ENCODE measurements at regions not wholly inside any gene's neighbourhood (a gene's known extent, or its start where the extent isn't known, plus 50 kb on each side); places are given as distances from the start of the nearest gene placed in this dataset.

- no peaks in the 10 kb centered on the region for H3K36me3 ChIP-seq
- in situ Hi-C loops (cut with MboI; ENCODE audit: low sequenced_read_pairs in 4 of 4) (no loop called here), intact Hi-C loops (cut with DNase I; ENCODE audit: low total_unique reads) (loop anchor here (5.0 kb wide), 1 partner anchor 67 kb away; no protein-coding TSS in a partner anchor)
- DNase-seq (no peak), ATAC-seq (no peak)
- H3K4me3 ChIP-seq, result no peak overlapping the region
- H3K27ac ChIP-seq, result no peak overlapping the region
- H3K9me3 ChIP-seq, result no peaks in the 10 kb centered on the region
- H3K27me3 ChIP-seq, result no peaks in the 10 kb centered on the region
- no peak for TF ChIP-seq POLR2A (IDR thresholded peaks at IDR 0.05)
- no peak for TF ChIP-seq CTCF (IDR thresholded peaks at IDR 0.05 in 4 of 5, conservative IDR thresholded peaks at IDR 0.05 in 1 of 5)
- peaks cover 19 to 25% of the 10 kb centered on the region in 2 donors for H3K4me1 ChIP-seq
Observed at GRCh38 chr18:46214435-46214834, 110.2 kb downstream of the HAUS1 start.

- no peaks in the 10 kb centered on the region for H3K27me3 ChIP-seq
- H3K9me3 ChIP-seq, result no peaks in the 10 kb centered on the region
- peaks cover 23 to 28% of the 10 kb centered on the region in 2 donors for H3K4me1 ChIP-seq
- no peak overlapping the region for H3K4me3 ChIP-seq
- peak; percentile 65 to 70 for ATAC-seq
- DNase-seq, result peak in 1 of 2 donors; percentile 28
- no peaks in the 10 kb centered on the region for H3K36me3 ChIP-seq
- H3K27ac ChIP-seq, result peak overlapping the region in 3 of 4 donors; percentile 33 to 50 (median 42)
- TF ChIP-seq POLR2A (IDR thresholded peaks at IDR 0.05) (no peak), CTCF (IDR thresholded peaks at IDR 0.05 in 4 of 5, conservative IDR thresholded peaks at IDR 0.05 in 1 of 5) (no peak)
- intact Hi-C loops (cut with DNase I; ENCODE audit: low total_unique reads), result loop anchor here (2.0 kb wide), 1 partner anchor 43 kb away; no protein-coding TSS in a partner anchor
- in situ Hi-C loops (cut with MboI; ENCODE audit: low sequenced_read_pairs in 4 of 4), result no loop called here
Observed at GRCh38 chr18:46215902-46216723, 111.9 kb downstream of the HAUS1 start.

- in situ Hi-C loops (cut with MboI; ENCODE audit: low sequenced_read_pairs in 4 of 4), result no loop called here
- no peaks in the 10 kb centered on the region for H3K36me3 ChIP-seq
- ATAC-seq, result peak in 1 of 2 donors; percentile 63
- peaks cover 38 to 47% of the 10 kb centered on the region in 2 donors for H3K4me1 ChIP-seq
- H3K27me3 ChIP-seq, result no peaks in the 10 kb centered on the region
- intact Hi-C loops (cut with DNase I; ENCODE audit: low total_unique reads), result no loop called here
- no peak overlapping the region for H3K4me3 ChIP-seq
- H3K9me3 ChIP-seq, result no peaks in the 10 kb centered on the region
- DNase-seq, result no peak
- TF ChIP-seq POLR2A (IDR thresholded peaks at IDR 0.05) (no peak), CTCF (IDR thresholded peaks at IDR 0.05 in 4 of 5, conservative IDR thresholded peaks at IDR 0.05 in 1 of 5) (no peak)
- peak overlapping the region in 1 of 4 donors; percentile 4 for H3K27ac ChIP-seq
Observed at GRCh38 chr18:46220116-46220515, 115.9 kb downstream of the HAUS1 start.

GRCh38 chr18:46222093-46222492 is 117.9 kb downstream of the HAUS1 start:
- no peak for DNase-seq
- in situ Hi-C loops (cut with MboI; ENCODE audit: low sequenced_read_pairs in 4 of 4), result no loop called here
- ATAC-seq, result no peak
- Histone ChIP-seq H3K27me3 (no peaks in the 10 kb centered on the region), H3K9me3 (no peaks in the 10 kb centered on the region), H3K27ac (no peak overlapping the region), H3K36me3 (no peaks in the 10 kb centered on the region), H3K4me1 (peaks cover 34 to 40% of the 10 kb centered on the region in 2 donors), H3K4me3 (no peak overlapping the region)
- TF ChIP-seq CTCF (IDR thresholded peaks at IDR 0.05 in 4 of 5, conservative IDR thresholded peaks at IDR 0.05 in 1 of 5) (no peak), POLR2A (IDR thresholded peaks at IDR 0.05) (no peak)
- intact Hi-C loops (cut with DNase I; ENCODE audit: low total_unique reads), result no loop called here
